Neural cell (in vitro differentiated cells): ENCODE measurements at regions not wholly inside any gene's neighbourhood (a gene's known extent, or its start where the extent isn't known, plus 50 kb on each side); places are given as distances from the start of the nearest gene placed in this dataset.

Experiments used
- H2AFZ ChIP-seq: fragments of 200-600, 300-800 bp; sonication (generic), shearing (Covaris generic); 2 replicates; pipeline ENCODE4 v1.6.0; 2014; ENCODE audit warnings: low read depth, mild to moderate bottlenecking, antibody characterized with exemption, low read length, moderate library complexity
- H3F3A ChIP-seq: fragments of 200-600 bp; shearing (Covaris generic); 2 replicates; pipeline ENCODE4 v1.6.1; 2016; ENCODE audit warnings: mild to moderate bottlenecking, moderate library complexity, mixed read lengths, antibody characterized with exemption, low read length; ENCODE audit not compliant: insufficient read depth, poor library complexity, severe bottlenecking
- H3K27ac ChIP-seq: fragments of 200-600, 300-800 bp; sonication (generic), shearing (Covaris generic); 2 replicates; pipeline ENCODE4 v1.5.1; 2014; ENCODE audit warnings: mild to moderate bottlenecking, low read length, moderate library complexity
- H3K27me3 ChIP-seq: fragments of 300-800, 200-600 bp; sonication (generic), shearing (Covaris generic); 2 replicates; pipeline ENCODE4 v1.6.0; 2014; ENCODE audit warnings: mild to moderate bottlenecking, low read depth, low read length, moderate library complexity; ENCODE audit not compliant: insufficient read depth
- H3K36me3 ChIP-seq: fragments of 300-800, 200-600 bp; sonication (generic), shearing (Covaris generic); 2 replicates; pipeline ENCODE4 v1.5.1; 2014; ENCODE audit warnings: mild to moderate bottlenecking, antibody characterized with exemption, low read length, moderate library complexity; ENCODE audit not compliant: insufficient read depth
- H3K4me2 ChIP-seq: fragments of 300-800, 200-600 bp; sonication (generic), shearing (Covaris generic); 2 replicates; pipeline ENCODE4 v1.6.0; 2014; ENCODE audit warnings: mild to moderate bottlenecking, low read length
- H3K4me3 ChIP-seq: fragments of 300-800, 200-600 bp; sonication (generic), shearing (Covaris generic); 2 replicates; pipeline ENCODE4 v1.5.1; 2014; ENCODE audit warnings: mild to moderate bottlenecking, low read length, moderate library complexity
- H3K79me2 ChIP-seq: fragments of 200-600 bp; shearing (Covaris generic); replicated peaks from 2 replicates; pipeline ENCODE4 v1.6.0; 2014; ENCODE audit warnings: mild to moderate bottlenecking, low read length, moderate library complexity; ENCODE audit not compliant: insufficient read depth
- H3K9ac ChIP-seq: fragments of 300-800, 200-600 bp; sonication (generic), shearing (Covaris generic); 2 replicates; pipeline ENCODE4 v1.6.1; 2016; ENCODE audit warnings: mild to moderate bottlenecking, low read length, mixed read lengths
- H3K9me2 ChIP-seq: fragments of 200-600 bp; shearing (Covaris generic); 2 replicates; pipeline ENCODE4 v1.6.1; 2016; ENCODE audit warnings: mild to moderate bottlenecking, low read length, mixed read lengths; ENCODE audit not compliant: insufficient read depth
- H3K9me3 ChIP-seq: fragments of 200-600, 300-800 bp; sonication (generic), shearing (Covaris generic); 2 replicates; pipeline ENCODE4 v1.6.1; 2016; ENCODE audit warnings: mild to moderate bottlenecking, mixed run types, low read length, moderate library complexity, mixed read lengths
- H4K20me1 ChIP-seq: fragments of 200-600 bp; shearing (Covaris generic); 2 replicates; pipeline ENCODE4 v1.6.1; 2016; ENCODE audit warnings: mild to moderate bottlenecking, mixed run types; ENCODE audit not compliant: insufficient read depth
- EP300 ChIP-seq: fragments of 450-650 bp; conservative IDR thresholded peaks from 2 replicates; pipeline ENCODE4 v1.6.1; 2014; ENCODE audit warnings: antibody characterized with exemption, mild to moderate bottlenecking, moderate library complexity; ENCODE audit not compliant: poor library complexity, severe bottlenecking
- EZH2 ChIP-seq: fragments of 200-600, 300-800 bp; shearing (Covaris generic), sonication (generic); IDR thresholded peaks from 2 replicates; pipeline ENCODE4 v1.6.1; 2014; ENCODE audit warnings: antibody characterized with exemption, low read length, borderline replicate concordance, mild to moderate bottlenecking; ENCODE audit not compliant: insufficient read depth, poor library complexity, severe bottlenecking
- MXI1 ChIP-seq: fragments of 450-650 bp; conservative IDR thresholded peaks from 2 replicates; pipeline ENCODE4 v1.6.1; 2014; ENCODE audit warnings: antibody characterized with exemption, mild to moderate bottlenecking; ENCODE audit not compliant: poor library complexity, severe bottlenecking
- POLR2AphosphoS5 ChIP-seq: IDR thresholded peaks from 2 replicates; pipeline ENCODE4 v1.6.1; 2012
- RAD21 ChIP-seq: fragments of 450-650 bp; conservative IDR thresholded peaks from 2 replicates; pipeline ENCODE4 v1.6.1; 2014; ENCODE audit warnings: antibody characterized with exemption, mild to moderate bottlenecking, moderate library complexity
- SMC3 ChIP-seq: fragments of 450-650 bp; conservative IDR thresholded peaks from 2 replicates; pipeline ENCODE4 v1.6.1; 2014; ENCODE audit warnings: antibody characterized with exemption, mild to moderate bottlenecking, moderate library complexity; ENCODE audit not compliant: poor library complexity
- TAF1 ChIP-seq: IDR thresholded peaks from 2 replicates; pipeline ENCODE4 v1.6.1; 2012; ENCODE audit warnings: low read depth
- TF ChIP-seq, protein P1 (sequence below): IDR thresholded peaks from 2 replicates; pipeline ENCODE4 v1.6.1; 2012; ENCODE audit warnings: borderline replicate concordance
- TF ChIP-seq, protein P2 (sequence below): fragments of 450-650 bp; IDR thresholded peaks from 2 replicates; pipeline ENCODE4 v1.5.1; 2014; ENCODE audit warnings: antibody characterized with exemption, mild to moderate bottlenecking, moderate library complexity; ENCODE audit not compliant: poor library complexity, severe bottlenecking

GRCh38 chr6:86477500-86478148 is 459.7 kb upstream of the HTR1E start:
- Histone ChIP-seq H3F3A (no peaks in the 10 kb centered on the region), H4K20me1 (no peaks in the 10 kb centered on the region), H3K9me3 (no peaks in the 10 kb centered on the region), H3K4me3 (peak overlapping the region; percentile 49), H3K79me2 (no peaks in the 10 kb centered on the region), H3K9ac (peak overlapping the region; percentile 42), H3K9me2 (no peaks in the 10 kb centered on the region), H3K4me2 (peak overlapping the region; percentile 8), H2AFZ (peak overlapping the region; percentile 1), H3K27me3 (no peaks in the 10 kb centered on the region), H3K36me3 (no peaks in the 10 kb centered on the region), H3K27ac (peak overlapping the region; percentile 57)
- TF ChIP-seq EZH2 (no peak), MXI1 (peak; percentile 55), EP300 (peak; percentile 48), SMC3 (no peak), RAD21 (no peak), POLR2AphosphoS5 (no peak), TAF1 (no peak)
- TF ChIP-seq, protein P1, sequence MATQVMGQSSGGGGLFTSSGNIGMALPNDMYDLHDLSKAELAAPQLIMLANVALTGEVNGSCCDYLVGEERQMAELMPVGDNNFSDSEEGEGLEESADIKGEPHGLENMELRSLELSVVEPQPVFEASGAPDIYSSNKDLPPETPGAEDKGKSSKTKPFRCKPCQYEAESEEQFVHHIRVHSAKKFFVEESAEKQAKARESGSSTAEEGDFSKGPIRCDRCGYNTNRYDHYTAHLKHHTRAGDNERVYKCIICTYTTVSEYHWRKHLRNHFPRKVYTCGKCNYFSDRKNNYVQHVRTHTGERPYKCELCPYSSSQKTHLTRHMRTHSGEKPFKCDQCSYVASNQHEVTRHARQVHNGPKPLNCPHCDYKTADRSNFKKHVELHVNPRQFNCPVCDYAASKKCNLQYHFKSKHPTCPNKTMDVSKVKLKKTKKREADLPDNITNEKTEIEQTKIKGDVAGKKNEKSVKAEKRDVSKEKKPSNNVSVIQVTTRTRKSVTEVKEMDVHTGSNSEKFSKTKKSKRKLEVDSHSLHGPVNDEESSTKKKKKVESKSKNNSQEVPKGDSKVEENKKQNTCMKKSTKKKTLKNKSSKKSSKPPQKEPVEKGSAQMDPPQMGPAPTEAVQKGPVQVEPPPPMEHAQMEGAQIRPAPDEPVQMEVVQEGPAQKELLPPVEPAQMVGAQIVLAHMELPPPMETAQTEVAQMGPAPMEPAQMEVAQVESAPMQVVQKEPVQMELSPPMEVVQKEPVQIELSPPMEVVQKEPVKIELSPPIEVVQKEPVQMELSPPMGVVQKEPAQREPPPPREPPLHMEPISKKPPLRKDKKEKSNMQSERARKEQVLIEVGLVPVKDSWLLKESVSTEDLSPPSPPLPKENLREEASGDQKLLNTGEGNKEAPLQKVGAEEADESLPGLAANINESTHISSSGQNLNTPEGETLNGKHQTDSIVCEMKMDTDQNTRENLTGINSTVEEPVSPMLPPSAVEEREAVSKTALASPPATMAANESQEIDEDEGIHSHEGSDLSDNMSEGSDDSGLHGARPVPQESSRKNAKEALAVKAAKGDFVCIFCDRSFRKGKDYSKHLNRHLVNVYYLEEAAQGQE, result no peak
- TF ChIP-seq, protein P2, sequence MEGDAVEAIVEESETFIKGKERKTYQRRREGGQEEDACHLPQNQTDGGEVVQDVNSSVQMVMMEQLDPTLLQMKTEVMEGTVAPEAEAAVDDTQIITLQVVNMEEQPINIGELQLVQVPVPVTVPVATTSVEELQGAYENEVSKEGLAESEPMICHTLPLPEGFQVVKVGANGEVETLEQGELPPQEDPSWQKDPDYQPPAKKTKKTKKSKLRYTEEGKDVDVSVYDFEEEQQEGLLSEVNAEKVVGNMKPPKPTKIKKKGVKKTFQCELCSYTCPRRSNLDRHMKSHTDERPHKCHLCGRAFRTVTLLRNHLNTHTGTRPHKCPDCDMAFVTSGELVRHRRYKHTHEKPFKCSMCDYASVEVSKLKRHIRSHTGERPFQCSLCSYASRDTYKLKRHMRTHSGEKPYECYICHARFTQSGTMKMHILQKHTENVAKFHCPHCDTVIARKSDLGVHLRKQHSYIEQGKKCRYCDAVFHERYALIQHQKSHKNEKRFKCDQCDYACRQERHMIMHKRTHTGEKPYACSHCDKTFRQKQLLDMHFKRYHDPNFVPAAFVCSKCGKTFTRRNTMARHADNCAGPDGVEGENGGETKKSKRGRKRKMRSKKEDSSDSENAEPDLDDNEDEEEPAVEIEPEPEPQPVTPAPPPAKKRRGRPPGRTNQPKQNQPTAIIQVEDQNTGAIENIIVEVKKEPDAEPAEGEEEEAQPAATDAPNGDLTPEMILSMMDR, result no peak

- Histone ChIP-seq H3K4me2 (no peak overlapping the region), H3K4me3 (no peak overlapping the region), H3K9me2 (no peaks in the 10 kb centered on the region), H3K27ac (no peak overlapping the region), H3F3A (no peaks in the 10 kb centered on the region), H4K20me1 (no peaks in the 10 kb centered on the region), H3K36me3 (no peaks in the 10 kb centered on the region), H3K27me3 (no peaks in the 10 kb centered on the region), H2AFZ (no peak overlapping the region), H3K9ac (no peak overlapping the region), H3K79me2 (no peaks in the 10 kb centered on the region), H3K9me3 (no peaks in the 10 kb centered on the region)
- TF ChIP-seq, protein P1, result no peak
- TF ChIP-seq, protein P2, result no peak
- no peak for TF ChIP-seq EZH2
- no peak for TF ChIP-seq MXI1
- TF ChIP-seq RAD21, result no peak
- TF ChIP-seq TAF1, result no peak
- TF ChIP-seq EP300, result no peak
- no peak for TF ChIP-seq POLR2AphosphoS5
- TF ChIP-seq SMC3, result no peak
Measured at GRCh38 chr6:86476311-86476710, 461.0 kb upstream of the HTR1E start.
